Loucy (cell line): ENCODE measurements at regions not wholly inside any gene's neighbourhood (a gene's known extent, or its start where the extent isn't known, plus 50 kb on each side); places are given as distances from the start of the nearest gene placed in this dataset.

ENCODE experiments used
- H2AFZ ChIP-seq: fragments of 200-600 bp; sonication (generic); 2 replicates; pipeline ENCODE4 v1.6.0; 2016; ENCODE audit warnings: antibody characterized with exemption, mild to moderate bottlenecking, low read length, moderate library complexity
- H3F3A ChIP-seq: fragments of 200-600 bp; 2 replicates; pipeline ENCODE4 v1.6.0; 2016; ENCODE audit warnings: antibody characterized with exemption, low read depth, mild to moderate bottlenecking
- H3K27me3 ChIP-seq: fragments of 200-600 bp; sonication (generic); 2 replicates; pipeline ENCODE4 v1.6.1; 2014; ENCODE audit warnings: low read length, mild to moderate bottlenecking; ENCODE audit not compliant: insufficient read depth, poor library complexity, severe bottlenecking
- H3K36me3 ChIP-seq: fragments of 200-600 bp; sonication (generic); 2 replicates; pipeline ENCODE4 v1.6.1; 2016; ENCODE audit warnings: low read length; ENCODE audit not compliant: insufficient read depth
- H3K4me1 ChIP-seq: fragments of 200-600 bp; sonication (generic); 2 replicates; pipeline ENCODE4 v1.5.1; 2014; ENCODE audit warnings: low read length, mild to moderate bottlenecking; ENCODE audit not compliant: insufficient read depth, poor library complexity, severe bottlenecking
- H3K4me2 ChIP-seq: fragments of 200-600 bp; sonication (generic); 2 replicates; pipeline ENCODE4 v1.6.0; 2014; ENCODE audit warnings: antibody characterized with exemption, low read length, low read depth, mild to moderate bottlenecking; ENCODE audit not compliant: poor library complexity, severe bottlenecking
- H3K4me3 ChIP-seq: fragments of 200-600 bp; sonication (generic); 2 replicates; pipeline ENCODE4 v1.5.1; 2014; ENCODE audit warnings: low read length, mild to moderate bottlenecking, mixed read lengths; ENCODE audit not compliant: poor library complexity, severe bottlenecking
- H3K79me2 ChIP-seq: fragments of 200-600 bp; sonication (generic); 2 replicates; pipeline ENCODE4 v1.6.1; 2014; ENCODE audit warnings: low read length; ENCODE audit not compliant: insufficient read depth
- H3K9ac ChIP-seq: fragments of 200-600 bp; sonication (generic); 2 replicates; pipeline ENCODE4 v1.6.0; 2014; ENCODE audit warnings: mild to moderate bottlenecking, low read depth, low read length, moderate library complexity; ENCODE audit not compliant: poor library complexity, severe bottlenecking
- H3K9me2 ChIP-seq: fragments of 200-600 bp; sonication (generic); replicated peaks from 2 replicates; pipeline ENCODE4 v1.6.1; 2016; ENCODE audit warnings: low read depth, low read length, mixed read lengths
- H3K9me3 ChIP-seq: fragments of 200-600 bp; sonication (generic); 2 replicates; pipeline ENCODE4 v1.6.1; 2014; ENCODE audit warnings: mild to moderate bottlenecking, antibody characterized with exemption, low read length, low read depth; ENCODE audit not compliant: insufficient read depth
- H4K20me1 ChIP-seq: fragments of 200-600 bp; sonication (generic); 2 replicates; pipeline ENCODE4 v1.6.0; 2014; ENCODE audit warnings: antibody characterized with exemption, low read length, mild to moderate bottlenecking; ENCODE audit not compliant: insufficient read depth, poor library complexity, severe bottlenecking
- EZH2phosphoT487 ChIP-seq: fragments of 200-600 bp; IDR thresholded peaks from 2 replicates; pipeline ENCODE4 v1.6.1; 2018; ENCODE audit warnings: antibody characterized with exemption, mild to moderate bottlenecking, moderate library complexity, borderline replicate concordance
- TF ChIP-seq, protein P1 (sequence below): fragments of 200-600 bp; sonication (generic); conservative IDR thresholded peaks from 2 replicates; pipeline ENCODE4 v1.5.1; 2014; ENCODE audit warnings: mild to moderate bottlenecking, antibody characterized with exemption, low read length

DNA sequence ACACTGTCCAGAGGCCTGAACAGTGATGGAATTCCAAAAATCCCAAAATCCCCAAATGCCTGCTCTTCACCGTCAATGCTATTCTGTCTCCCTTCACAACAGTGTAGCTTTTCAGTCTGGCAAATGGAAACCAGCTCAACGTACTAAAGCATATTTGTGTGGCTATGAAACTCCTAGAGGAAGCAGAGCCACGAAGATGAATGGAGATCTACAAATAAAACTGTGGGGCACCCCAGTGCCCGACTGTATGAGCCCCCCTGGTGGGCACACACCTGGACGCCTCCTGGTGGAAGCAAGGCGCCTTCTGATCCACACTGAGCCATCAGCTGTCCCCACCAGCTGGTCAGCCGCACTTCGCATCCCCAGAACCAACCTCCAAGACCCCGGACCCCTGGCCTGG, 129.1 kb upstream of the SOD1 start:
- Histone ChIP-seq H3K36me3 (no peaks in the 10 kb centered on the region), H4K20me1 (no peaks in the 10 kb centered on the region), H3K9me3 (no peaks in the 10 kb centered on the region), H3K4me3 (no peak overlapping the region), H3K79me2 (peaks cover 82% of the 10 kb centered on the region), H3F3A (no peaks in the 10 kb centered on the region), H3K9me2 (no peaks in the 10 kb centered on the region), H3K4me1 (peaks cover 42% of the 10 kb centered on the region), H3K9ac (peak overlapping the region; percentile 11), H3K27me3 (no peaks in the 10 kb centered on the region), H2AFZ (no peak overlapping the region), H3K4me2 (peak overlapping the region; percentile 50)
- TF ChIP-seq, protein P1, sequence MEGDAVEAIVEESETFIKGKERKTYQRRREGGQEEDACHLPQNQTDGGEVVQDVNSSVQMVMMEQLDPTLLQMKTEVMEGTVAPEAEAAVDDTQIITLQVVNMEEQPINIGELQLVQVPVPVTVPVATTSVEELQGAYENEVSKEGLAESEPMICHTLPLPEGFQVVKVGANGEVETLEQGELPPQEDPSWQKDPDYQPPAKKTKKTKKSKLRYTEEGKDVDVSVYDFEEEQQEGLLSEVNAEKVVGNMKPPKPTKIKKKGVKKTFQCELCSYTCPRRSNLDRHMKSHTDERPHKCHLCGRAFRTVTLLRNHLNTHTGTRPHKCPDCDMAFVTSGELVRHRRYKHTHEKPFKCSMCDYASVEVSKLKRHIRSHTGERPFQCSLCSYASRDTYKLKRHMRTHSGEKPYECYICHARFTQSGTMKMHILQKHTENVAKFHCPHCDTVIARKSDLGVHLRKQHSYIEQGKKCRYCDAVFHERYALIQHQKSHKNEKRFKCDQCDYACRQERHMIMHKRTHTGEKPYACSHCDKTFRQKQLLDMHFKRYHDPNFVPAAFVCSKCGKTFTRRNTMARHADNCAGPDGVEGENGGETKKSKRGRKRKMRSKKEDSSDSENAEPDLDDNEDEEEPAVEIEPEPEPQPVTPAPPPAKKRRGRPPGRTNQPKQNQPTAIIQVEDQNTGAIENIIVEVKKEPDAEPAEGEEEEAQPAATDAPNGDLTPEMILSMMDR = no peak; the same call in none of the 2 replicates
- no peak for TF ChIP-seq EZH2phosphoT487

DNA sequence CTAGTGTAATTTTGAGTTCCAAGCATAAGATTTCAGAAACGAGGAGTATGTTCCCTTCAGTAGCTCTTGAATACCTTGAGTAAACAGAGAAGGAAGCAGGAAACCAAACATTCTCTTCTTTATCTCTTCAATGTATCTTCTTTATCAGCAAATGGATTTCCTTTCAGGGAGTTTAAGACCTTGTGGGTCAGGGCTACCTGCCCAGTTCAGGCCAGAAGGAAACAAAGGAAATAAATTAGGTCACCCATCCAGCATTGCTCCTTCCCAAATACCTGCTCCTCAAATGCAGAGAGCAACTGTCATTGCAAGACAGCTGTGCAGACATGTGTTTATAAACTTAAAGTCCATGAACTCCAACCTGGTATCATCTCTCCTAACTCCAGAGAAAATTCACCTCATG, 130.1 kb upstream of the SOD1 start:
- H3K36me3 ChIP-seq = no peaks in the 10 kb centered on the region
- no peaks in the 10 kb centered on the region for H3K27me3 ChIP-seq
- peak overlapping the region; percentile 50 for H3K4me2 ChIP-seq
- H3K79me2 ChIP-seq = peaks cover 85% of the 10 kb centered on the region
- no peaks in the 10 kb centered on the region for H3K9me2 ChIP-seq
- H3F3A ChIP-seq = no peaks in the 10 kb centered on the region
- peak overlapping the region; percentile 11 for H3K9ac ChIP-seq
- H4K20me1 ChIP-seq = no peaks in the 10 kb centered on the region
- peaks cover 42% of the 10 kb centered on the region for H3K4me1 ChIP-seq
- H3K4me3 ChIP-seq = peak overlapping the region; percentile 31
- H3K9me3 ChIP-seq = no peaks in the 10 kb centered on the region
- TF ChIP-seq, protein P1 = no peak
- TF ChIP-seq EZH2phosphoT487 = no peak
- no peak overlapping the region for H2AFZ ChIP-seq

DNA sequence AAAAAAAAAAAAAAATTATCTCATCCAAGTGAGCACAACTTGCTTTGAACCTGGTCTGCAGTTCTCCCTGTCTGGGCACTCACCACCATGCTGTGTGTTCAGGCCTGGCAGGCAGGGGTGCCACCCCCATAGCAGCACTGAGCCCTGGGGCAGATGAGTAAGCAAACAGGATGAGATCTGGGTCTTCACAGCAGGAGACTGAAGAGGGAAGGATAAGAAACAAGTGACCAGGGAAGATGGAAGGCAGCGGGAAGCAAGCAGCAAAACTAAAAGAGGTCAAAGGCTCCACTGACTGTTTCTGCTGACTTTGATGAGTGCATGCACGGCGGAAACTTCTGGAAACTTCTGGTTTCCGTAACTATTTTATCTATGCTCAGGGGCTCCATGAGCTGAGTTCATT, 133.5 kb upstream of the SOD1 start:
- Histone ChIP-seq H3K27me3 (no peaks in the 10 kb centered on the region), H4K20me1 (no peaks in the 10 kb centered on the region), H3F3A (no peaks in the 10 kb centered on the region), H3K36me3 (no peaks in the 10 kb centered on the region), H2AFZ (no peak overlapping the region), H3K9me2 (no peaks in the 10 kb centered on the region), H3K4me1 (peaks cover 25% of the 10 kb centered on the region), H3K9ac (no peak overlapping the region), H3K4me2 (no peak overlapping the region), H3K79me2 (peaks cover 78% of the 10 kb centered on the region), H3K9me3 (no peaks in the 10 kb centered on the region), H3K4me3 (no peak overlapping the region)
- TF ChIP-seq, protein P1 = no peak
- no peak for TF ChIP-seq EZH2phosphoT487
